ENCODE measurements at regions not wholly inside any gene's neighbourhood (a gene's known extent, or its start where the extent isn't known, plus 50 kb on each side); places are given as distances from the start of the nearest gene placed in this dataset.

DNA sequence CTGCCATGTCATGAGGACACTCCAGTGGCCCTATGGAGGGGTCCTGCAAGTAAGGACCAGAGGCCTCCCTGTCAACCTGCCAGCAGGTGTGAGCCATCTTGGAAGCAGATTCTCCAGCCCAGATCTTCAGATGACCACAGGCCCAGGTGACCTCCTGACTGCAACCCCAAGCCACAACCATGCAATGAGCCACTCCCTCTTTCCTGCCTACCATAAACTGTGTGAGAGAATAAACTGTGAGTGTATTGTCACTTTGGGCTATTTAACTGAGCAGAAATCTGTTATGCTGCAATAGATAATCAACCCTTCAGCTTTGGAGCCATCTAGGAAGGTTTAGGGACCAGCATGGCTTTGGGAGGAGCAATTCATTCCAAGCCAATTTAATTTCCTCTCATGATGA is 367.9 kb downstream of the SHQ1 start:
- H3K36me3 ChIP-seq, result no peaks in the 10 kb centered on the region
- peaks cover 5 to 21% (median 16%) of the 10 kb centered on the region in 4 donors for H3K4me1 ChIP-seq
- H3K27ac ChIP-seq, result no peak overlapping the region
- H3K27me3 ChIP-seq, result no peaks in the 10 kb centered on the region
- no peak overlapping the region for H3K4me3 ChIP-seq
- no peaks in the 10 kb centered on the region for H3K9me3 ChIP-seq
- DNase-seq (no peak), ATAC-seq (ENCODE audit: low FRiP score in 2 of 2) (no peak)
- TF ChIP-seq POLR2A (IDR thresholded peaks at IDR 0.05) (no peak), POLR2AphosphoS5 (IDR thresholded peaks at IDR 0.05) (no peak), EP300 (IDR thresholded peaks at IDR 0.05) (no peak)
- TF ChIP-seq, protein P1, sequence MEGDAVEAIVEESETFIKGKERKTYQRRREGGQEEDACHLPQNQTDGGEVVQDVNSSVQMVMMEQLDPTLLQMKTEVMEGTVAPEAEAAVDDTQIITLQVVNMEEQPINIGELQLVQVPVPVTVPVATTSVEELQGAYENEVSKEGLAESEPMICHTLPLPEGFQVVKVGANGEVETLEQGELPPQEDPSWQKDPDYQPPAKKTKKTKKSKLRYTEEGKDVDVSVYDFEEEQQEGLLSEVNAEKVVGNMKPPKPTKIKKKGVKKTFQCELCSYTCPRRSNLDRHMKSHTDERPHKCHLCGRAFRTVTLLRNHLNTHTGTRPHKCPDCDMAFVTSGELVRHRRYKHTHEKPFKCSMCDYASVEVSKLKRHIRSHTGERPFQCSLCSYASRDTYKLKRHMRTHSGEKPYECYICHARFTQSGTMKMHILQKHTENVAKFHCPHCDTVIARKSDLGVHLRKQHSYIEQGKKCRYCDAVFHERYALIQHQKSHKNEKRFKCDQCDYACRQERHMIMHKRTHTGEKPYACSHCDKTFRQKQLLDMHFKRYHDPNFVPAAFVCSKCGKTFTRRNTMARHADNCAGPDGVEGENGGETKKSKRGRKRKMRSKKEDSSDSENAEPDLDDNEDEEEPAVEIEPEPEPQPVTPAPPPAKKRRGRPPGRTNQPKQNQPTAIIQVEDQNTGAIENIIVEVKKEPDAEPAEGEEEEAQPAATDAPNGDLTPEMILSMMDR (IDR thresholded peaks at IDR 0.05), result no peak

- H3K27me3 ChIP-seq, result no peaks in the 10 kb centered on the region
- no peaks in the 10 kb centered on the region for H3K9me3 ChIP-seq
- H3K4me3 ChIP-seq, result no peak overlapping the region
- no peaks in the 10 kb centered on the region for H3K36me3 ChIP-seq
- ATAC-seq (ENCODE audit: low FRiP score in 2 of 2), result no peak
- TF ChIP-seq, protein P1 (IDR thresholded peaks at IDR 0.05), result no peak
- TF ChIP-seq EP300 (IDR thresholded peaks at IDR 0.05), result no peak
- no peak for TF ChIP-seq POLR2A (IDR thresholded peaks at IDR 0.05)
- TF ChIP-seq POLR2AphosphoS5 (IDR thresholded peaks at IDR 0.05), result no peak
- DNase-seq, result no peak
- H3K4me1 ChIP-seq, result peaks cover 5 to 17% (median 16%) of the 10 kb centered on the region in 4 donors
- 87 to 91% methylated on average over 2 of the region's 2 CpGs for WGBS, 2 donors
- H3K27ac ChIP-seq, result no peak overlapping the region
Observed at GRCh38 chr3:72479651-72480215, 368.5 kb downstream of the SHQ1 start.

- no peak for ATAC-seq (ENCODE audit: low FRiP score in 2 of 2)
- Histone ChIP-seq H3K4me3 (no peak overlapping the region), H3K27me3 (no peaks in the 10 kb centered on the region), H3K4me1 (no peaks in the 10 kb centered on the region), H3K36me3 (no peaks in the 10 kb centered on the region), H3K9me3 (no peaks in the 10 kb centered on the region), H3K27ac (no peak overlapping the region)
- TF ChIP-seq POLR2AphosphoS5 (IDR thresholded peaks at IDR 0.05) (no peak), POLR2A (IDR thresholded peaks at IDR 0.05) (no peak), EP300 (IDR thresholded peaks at IDR 0.05) (no peak)
- TF ChIP-seq, protein P1 (IDR thresholded peaks at IDR 0.05), result no peak
- no peak for DNase-seq
Observed at GRCh38 chr3:72476139-72476483, 372.1 kb downstream of the SHQ1 start.

DNA sequence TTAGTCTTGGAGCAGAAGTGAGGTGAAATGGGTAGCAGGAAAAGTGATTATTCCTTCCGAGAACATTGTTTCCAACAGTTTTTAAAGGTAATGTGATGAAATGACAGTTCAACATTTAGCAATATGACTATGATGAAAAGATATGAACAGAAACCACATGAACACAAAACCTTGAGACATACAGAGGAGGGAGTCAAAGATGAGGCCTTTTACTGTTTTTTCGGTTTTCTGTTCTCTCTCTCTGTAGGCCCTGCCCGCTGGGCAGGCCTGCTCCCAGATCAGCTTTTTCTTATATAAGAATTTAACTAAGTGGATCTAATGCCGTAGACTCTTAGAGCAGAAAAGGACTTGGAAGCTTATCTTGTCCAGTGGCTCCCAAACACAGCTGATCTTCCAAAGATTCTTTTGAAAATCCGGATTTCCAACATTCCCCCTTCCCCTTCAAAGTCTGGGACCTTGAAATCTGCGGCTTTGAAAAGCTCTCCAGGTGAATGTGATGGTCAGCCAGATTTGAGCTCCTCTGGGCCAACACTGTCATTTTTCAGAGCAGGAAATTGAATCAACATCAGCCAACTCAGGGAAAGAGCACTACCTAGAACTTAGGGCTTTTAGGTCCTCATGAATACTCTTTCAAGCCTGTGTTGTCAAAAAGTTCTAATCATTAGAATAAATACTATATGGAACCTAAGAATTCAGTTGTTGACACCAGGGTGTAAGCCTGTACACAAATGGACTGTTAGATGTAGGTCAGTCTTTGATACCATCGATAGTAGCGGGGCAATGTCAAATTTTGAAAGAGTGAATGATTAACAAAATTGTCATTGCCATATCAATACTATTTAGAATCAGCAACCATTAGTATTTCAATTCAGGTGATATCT is 372.7 kb downstream of the SHQ1 start:
- Histone ChIP-seq H3K36me3 (no peaks in the 10 kb centered on the region), H3K4me1 (no peaks in the 10 kb centered on the region), H3K9me3 (no peaks in the 10 kb centered on the region), H3K27ac (no peak overlapping the region), H3K27me3 (no peaks in the 10 kb centered on the region), H3K4me3 (no peak overlapping the region)
- DNase-seq (no peak), ATAC-seq (ENCODE audit: low FRiP score in 2 of 2) (no peak)
- TF ChIP-seq POLR2A (IDR thresholded peaks at IDR 0.05) (no peak), POLR2AphosphoS5 (IDR thresholded peaks at IDR 0.05) (no peak), EP300 (IDR thresholded peaks at IDR 0.05) (no peak)
- TF ChIP-seq, protein P1 (IDR thresholded peaks at IDR 0.05), result no peak
- WGBS, 2 donors, result 80 to 84% methylated on average over 8 of the region's 8 CpGs

DNA sequence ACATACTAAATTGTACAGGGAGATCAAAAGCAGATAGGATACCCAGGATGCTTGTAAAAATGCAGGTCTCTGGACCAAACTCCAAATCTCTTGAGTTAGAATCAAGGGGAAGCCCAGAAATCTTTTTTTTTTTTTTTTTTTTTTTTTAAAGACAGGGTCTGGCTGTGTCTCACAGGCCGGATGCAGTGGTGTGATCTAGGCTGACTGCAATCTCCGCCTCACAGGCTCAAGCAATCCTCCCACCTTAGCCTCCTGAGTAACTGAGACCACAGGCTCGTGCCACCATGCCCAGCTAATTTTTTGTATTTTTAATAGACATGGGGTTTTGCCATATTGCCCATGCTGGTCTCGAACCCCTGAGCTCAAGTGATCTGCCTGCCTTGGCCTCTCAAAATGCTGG is 373.5 kb downstream of the SHQ1 start:
- TF ChIP-seq, protein P1 (IDR thresholded peaks at IDR 0.05), result no peak
- TF ChIP-seq POLR2A (IDR thresholded peaks at IDR 0.05) (no peak), EP300 (IDR thresholded peaks at IDR 0.05) (no peak)
- Histone ChIP-seq H3K27me3 (no peaks in the 10 kb centered on the region), H3K9me3 (no peaks in the 10 kb centered on the region), H3K4me1 (no peaks in the 10 kb centered on the region), H3K36me3 (no peaks in the 10 kb centered on the region), H3K4me3 (no peak overlapping the region), H3K27ac (no peak overlapping the region)
- DNase-seq (no peak), ATAC-seq (ENCODE audit: low FRiP score in 2 of 2) (no peak)
- 81 to 90% methylated on average over 3 to 4 of the region's 4 CpGs for WGBS, 2 donors
